Ovary (tissue), 3 donors: ENCODE measurements at regions not wholly inside any gene's neighbourhood (a gene's known extent, or its start where the extent isn't known, plus 50 kb on each side); places are given as distances from the start of the nearest gene placed in this dataset.

Experiments used
- POLR2A ChIP-seq: fragments of 450-650 bp; IDR thresholded peaks from one replicate; pipeline ENCODE4 v1.6.1; 2017; ENCODE audit warnings: antibody characterized with exemption, mild to moderate bottlenecking, moderate library complexity
- TF ChIP-seq, protein P1 (sequence below), 3 donors: fragments of 450-650 bp in 2 of 3; fragments of 200-600 bp in 1 of 3; IDR thresholded peaks; one replicate each; pipeline versions ENCODE4 v1.5.1 to v1.8.0; 2016 to 2022; ENCODE audit warnings: antibody characterized with exemption in 3 of 3, mild to moderate bottlenecking in 1 of 3
- donor health status: DM: no; HTN: no; CAD: no.

DNA sequence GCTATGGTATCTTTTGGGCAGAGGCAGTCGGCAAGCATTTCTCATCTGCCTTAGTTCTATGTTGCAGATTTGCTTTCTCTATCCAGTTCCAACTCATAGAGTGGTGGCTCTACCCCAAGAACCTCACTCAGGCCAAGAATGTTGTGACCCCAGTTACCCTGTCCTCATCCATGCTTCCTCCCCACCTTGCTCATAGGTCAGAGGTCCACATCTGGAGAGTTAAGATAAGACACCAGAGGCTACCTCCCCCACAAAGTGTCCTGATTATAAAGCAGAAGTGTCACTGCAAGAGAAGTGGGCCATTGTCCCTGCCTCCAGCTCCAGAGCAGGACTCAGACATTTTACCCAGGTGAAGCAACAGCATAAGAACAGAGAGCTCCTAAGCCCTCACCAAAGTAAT, 276.8 kb upstream of the CHST9 start:
- TF ChIP-seq, protein P1, sequence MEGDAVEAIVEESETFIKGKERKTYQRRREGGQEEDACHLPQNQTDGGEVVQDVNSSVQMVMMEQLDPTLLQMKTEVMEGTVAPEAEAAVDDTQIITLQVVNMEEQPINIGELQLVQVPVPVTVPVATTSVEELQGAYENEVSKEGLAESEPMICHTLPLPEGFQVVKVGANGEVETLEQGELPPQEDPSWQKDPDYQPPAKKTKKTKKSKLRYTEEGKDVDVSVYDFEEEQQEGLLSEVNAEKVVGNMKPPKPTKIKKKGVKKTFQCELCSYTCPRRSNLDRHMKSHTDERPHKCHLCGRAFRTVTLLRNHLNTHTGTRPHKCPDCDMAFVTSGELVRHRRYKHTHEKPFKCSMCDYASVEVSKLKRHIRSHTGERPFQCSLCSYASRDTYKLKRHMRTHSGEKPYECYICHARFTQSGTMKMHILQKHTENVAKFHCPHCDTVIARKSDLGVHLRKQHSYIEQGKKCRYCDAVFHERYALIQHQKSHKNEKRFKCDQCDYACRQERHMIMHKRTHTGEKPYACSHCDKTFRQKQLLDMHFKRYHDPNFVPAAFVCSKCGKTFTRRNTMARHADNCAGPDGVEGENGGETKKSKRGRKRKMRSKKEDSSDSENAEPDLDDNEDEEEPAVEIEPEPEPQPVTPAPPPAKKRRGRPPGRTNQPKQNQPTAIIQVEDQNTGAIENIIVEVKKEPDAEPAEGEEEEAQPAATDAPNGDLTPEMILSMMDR (IDR thresholded peaks at IDR 0.05): no peak
- no peak for TF ChIP-seq POLR2A
